Naive B cell (primary cell): ENCODE measurements at regions not wholly inside any gene's neighbourhood (a gene's known extent, or its start where the extent isn't known, plus 50 kb on each side); places are given as distances from the start of the nearest gene placed in this dataset.

Experiments used
- ATAC-seq, 2 donors: fragments of 150-1000 bp; cut with Tn5 transposase; 2 replicates each; pipeline ENCODE4 v1.10.0; 2021; ENCODE audit warnings: low read depth in 2 of 2, mild to moderate bottlenecking in 2 of 2, moderate library complexity in 2 of 2
- DNase-seq: peaks from one replicate; pipeline ENCODE4 v3.0.0; 2022
- H3K27ac Mint-ChIP-seq, 6 donors: one replicate each; pipeline ENCODE4 v1.8.0; 2020 to 2022; ENCODE audit warnings: mild to moderate bottlenecking in 6 of 6, mixed read lengths in 6 of 6, moderate library complexity in 5 of 6, inconsistent platforms in 2 of 6
- H3K27me3 Mint-ChIP-seq, 3 donors: one replicate each; pipeline ENCODE4 v1.8.0; 2021 to 2022; ENCODE audit warnings: mixed read lengths in 3 of 3, mild to moderate bottlenecking in 1 of 3
- H3K36me3 Mint-ChIP-seq, 2 donors: one replicate each; pipeline ENCODE4 v1.8.0; 2020 to 2022; ENCODE audit warnings: mixed read lengths in 2 of 2, inconsistent platforms in 1 of 2, mild to moderate bottlenecking in 1 of 2
- H3K4me1 Mint-ChIP-seq, 3 donors: one replicate each; pipeline ENCODE4 v1.8.0; 2020 to 2022; ENCODE audit warnings: mixed read lengths in 3 of 3, inconsistent platforms in 1 of 3, mild to moderate bottlenecking in 1 of 3, moderate library complexity in 1 of 3
- H3K4me3 Mint-ChIP-seq, 8 donors: one replicate each; pipeline ENCODE4 v1.8.0; 2020 to 2022; ENCODE audit warnings: mild to moderate bottlenecking in 8 of 8, mixed read lengths in 8 of 8, moderate library complexity in 8 of 8, inconsistent platforms in 2 of 8
- H3K9me3 Mint-ChIP-seq, 7 donors: one replicate each; pipeline ENCODE4 v1.8.0; 2020 to 2022; ENCODE audit warnings: mixed read lengths in 7 of 7, mild to moderate bottlenecking in 5 of 7, inconsistent platforms in 2 of 7, moderate library complexity in 1 of 7

- no peak overlapping the region for H3K4me3 Mint-ChIP-seq
- peaks cover 2 to 12% (median 11%) of the 10 kb centered on the region in 7 donors for H3K9me3 Mint-ChIP-seq
- no peak overlapping the region for H3K27ac Mint-ChIP-seq
- ATAC-seq (no peak), DNase-seq (no peak)
- H3K36me3 Mint-ChIP-seq, result no peaks in the 10 kb centered on the region
- peaks cover 0 to 16% (median 15%) of the 10 kb centered on the region in 3 donors for H3K27me3 Mint-ChIP-seq
- H3K4me1 Mint-ChIP-seq, result no peaks in the 10 kb centered on the region
Measured at GRCh38 chr6:78808933-78809332, 58.4 kb upstream of the IRAK1BP1 start.

- Mint-ChIP-seq H3K27ac (no peak overlapping the region), H3K4me3 (no peak overlapping the region), H3K36me3 (no peaks in the 10 kb centered on the region), H3K4me1 (no peaks in the 10 kb centered on the region), H3K27me3 (peaks cover 0 to 18% (median 16%) of the 10 kb centered on the region in 3 donors), H3K9me3 (peaks cover 2 to 12% (median 4%) of the 10 kb centered on the region in 7 donors)
- DNase-seq, result no peak
- ATAC-seq, result no peak
Measured at GRCh38 chr6:78810146-78810545, 57.2 kb upstream of the IRAK1BP1 start.

- peaks cover 2 to 13% (median 7%) of the 10 kb centered on the region in 7 donors for H3K9me3 Mint-ChIP-seq
- H3K27me3 Mint-ChIP-seq, result peaks cover 0 to 18% (median 16%) of the 10 kb centered on the region in 3 donors
- ATAC-seq (no peak), DNase-seq (no peak)
- no peak overlapping the region for H3K27ac Mint-ChIP-seq
- no peaks in the 10 kb centered on the region for H3K36me3 Mint-ChIP-seq
- no peak overlapping the region for H3K4me3 Mint-ChIP-seq
- no peaks in the 10 kb centered on the region for H3K4me1 Mint-ChIP-seq
Measured at GRCh38 chr6:78810698-78811097, 56.7 kb upstream of the IRAK1BP1 start.
